Astrocyte (in vitro differentiated cells and primary cell): ENCODE measurements at regions not wholly inside any gene's neighbourhood (a gene's known extent, or its start where the extent isn't known, plus 50 kb on each side); places are given as distances from the start of the nearest gene placed in this dataset.
"Not testable (repeated sequence)": the region's sequence is repeated elsewhere in the genome, so short reads cannot be mapped to it uniquely, and the experiment has no call there.

Experiments
- DNase-seq: peaks from one replicate; pipeline ENCODE4 v3.0.0-alpha.2; 2010; ENCODE audit warnings: low read depth
- FAIRE-seq: peaks from 2 replicates; lab custom pipeline; 2011; peaks lifted over from hg19 to GRCh38; lab: Jason Lieb, UNC
- H2AFZ ChIP-seq: 2 replicates; pipeline ENCODE4 v1.6.0; 2012; ENCODE audit warnings: low read depth, low read length, inconsistent platforms
- H3K27ac ChIP-seq: 2 replicates; pipeline ENCODE4 v1.5.1; 2011; ENCODE audit warnings: low read depth, low read length, inconsistent platforms
- H3K27me3 ChIP-seq: 2 replicates; pipeline ENCODE4 v1.6.0; 2011; ENCODE audit warnings: low read length, inconsistent platforms; ENCODE audit not compliant: insufficient read depth
- H3K36me3 ChIP-seq: 2 replicates; pipeline ENCODE4 v1.5.1; 2011; ENCODE audit warnings: low read length, inconsistent platforms; ENCODE audit not compliant: insufficient read depth
- H3K4me1 ChIP-seq: 2 replicates; pipeline ENCODE4 v1.5.1; 2011; ENCODE audit warnings: low read length, inconsistent platforms; ENCODE audit not compliant: insufficient read depth
- H3K4me2 ChIP-seq: 2 replicates; pipeline ENCODE4 v1.6.0; 2012; ENCODE audit warnings: low read length, inconsistent platforms
- H3K4me3 ChIP-seq: 2 replicates; pipeline ENCODE4 v1.5.1; 2011; ENCODE audit warnings: low read depth, mild to moderate bottlenecking, low read length, inconsistent platforms; ENCODE audit not compliant: insufficient read depth
- H3K79me2 ChIP-seq: 2 replicates; pipeline ENCODE4 v1.6.0; 2012; ENCODE audit warnings: mild to moderate bottlenecking, low read length, inconsistent platforms; ENCODE audit not compliant: insufficient read depth
- H3K9ac ChIP-seq: 2 replicates; pipeline ENCODE4 v1.6.0; 2012; ENCODE audit warnings: mild to moderate bottlenecking, low read length, inconsistent platforms
- H3K9me3 ChIP-seq: 2 replicates; pipeline ENCODE4 v1.5.1; 2012; ENCODE audit warnings: low read depth, mild to moderate bottlenecking, low read length, inconsistent platforms; ENCODE audit not compliant: insufficient read depth
- H4K20me1 ChIP-seq: 2 replicates; pipeline ENCODE4 v1.6.0; 2012; ENCODE audit warnings: low read length, inconsistent platforms; ENCODE audit not compliant: insufficient read depth
- H3K27ac Mint-ChIP-seq: one replicate; pipeline ENCODE4 v1.8.0; 2021; ENCODE audit warnings: mild to moderate bottlenecking, mixed read lengths; ENCODE audit not compliant: unreplicated experiment
- H3K27me3 Mint-ChIP-seq: one replicate; pipeline ENCODE4 v1.8.0; 2021; ENCODE audit warnings: low read depth, mixed read lengths; ENCODE audit not compliant: unreplicated experiment
- H3K36me3 Mint-ChIP-seq: one replicate; pipeline ENCODE4 v1.8.0; 2021; ENCODE audit warnings: low read depth, mixed read lengths; ENCODE audit not compliant: unreplicated experiment
- H3K4me1 Mint-ChIP-seq: one replicate; pipeline ENCODE4 v1.8.0; 2021; ENCODE audit warnings: low read depth, mixed read lengths; ENCODE audit not compliant: unreplicated experiment
- H3K4me3 Mint-ChIP-seq: one replicate; pipeline ENCODE4 v1.8.0; 2021; ENCODE audit warnings: mild to moderate bottlenecking, moderate library complexity, mixed read lengths; ENCODE audit not compliant: unreplicated experiment
- H3K9me3 Mint-ChIP-seq: one replicate; pipeline ENCODE4 v1.8.0; 2021; ENCODE audit warnings: mild to moderate bottlenecking, mixed read lengths; ENCODE audit not compliant: unreplicated experiment
- EZH2 ChIP-seq: IDR thresholded peaks from 2 replicates; pipeline ENCODE4 v1.6.1; 2012; ENCODE audit warnings: mild to moderate bottlenecking, low read length, inconsistent platforms; ENCODE audit not compliant: insufficient read depth
- TF ChIP-seq, protein P1 (sequence below): IDR thresholded peaks from 2 replicates; pipeline ENCODE4 v1.5.1; 2011; ENCODE audit warnings: low read depth, mild to moderate bottlenecking, inconsistent platforms, low read length, moderate library complexity; ENCODE audit not compliant: insufficient read depth

DNA sequence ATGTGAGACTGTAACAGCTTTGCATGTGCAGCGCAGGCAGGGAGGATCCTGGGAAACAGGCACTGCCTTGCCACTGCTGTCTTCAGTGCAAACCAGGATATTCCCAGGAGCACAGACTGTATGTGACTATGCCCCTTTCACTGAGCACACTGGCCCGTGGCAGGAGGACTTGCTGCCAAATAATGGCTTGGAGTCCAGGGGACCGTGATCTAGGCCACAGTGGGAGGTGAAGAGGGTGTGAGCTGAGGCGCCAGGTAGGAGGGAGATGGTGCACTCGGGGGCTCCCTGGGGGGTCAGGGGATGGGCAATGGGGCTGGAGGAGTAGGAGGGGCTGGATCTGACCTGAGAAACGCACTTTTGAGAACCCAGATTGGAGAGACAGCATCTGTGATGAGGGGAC is 193.4 kb upstream of the ZNF32 start:
- TF ChIP-seq EZH2: no peak
- TF ChIP-seq, protein P1, sequence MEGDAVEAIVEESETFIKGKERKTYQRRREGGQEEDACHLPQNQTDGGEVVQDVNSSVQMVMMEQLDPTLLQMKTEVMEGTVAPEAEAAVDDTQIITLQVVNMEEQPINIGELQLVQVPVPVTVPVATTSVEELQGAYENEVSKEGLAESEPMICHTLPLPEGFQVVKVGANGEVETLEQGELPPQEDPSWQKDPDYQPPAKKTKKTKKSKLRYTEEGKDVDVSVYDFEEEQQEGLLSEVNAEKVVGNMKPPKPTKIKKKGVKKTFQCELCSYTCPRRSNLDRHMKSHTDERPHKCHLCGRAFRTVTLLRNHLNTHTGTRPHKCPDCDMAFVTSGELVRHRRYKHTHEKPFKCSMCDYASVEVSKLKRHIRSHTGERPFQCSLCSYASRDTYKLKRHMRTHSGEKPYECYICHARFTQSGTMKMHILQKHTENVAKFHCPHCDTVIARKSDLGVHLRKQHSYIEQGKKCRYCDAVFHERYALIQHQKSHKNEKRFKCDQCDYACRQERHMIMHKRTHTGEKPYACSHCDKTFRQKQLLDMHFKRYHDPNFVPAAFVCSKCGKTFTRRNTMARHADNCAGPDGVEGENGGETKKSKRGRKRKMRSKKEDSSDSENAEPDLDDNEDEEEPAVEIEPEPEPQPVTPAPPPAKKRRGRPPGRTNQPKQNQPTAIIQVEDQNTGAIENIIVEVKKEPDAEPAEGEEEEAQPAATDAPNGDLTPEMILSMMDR: no peak
- H3K36me3 Mint-ChIP-seq: no peaks in the 10 kb centered on the region
- H3K27ac Mint-ChIP-seq: no peak overlapping the region
- H4K20me1 ChIP-seq: no peaks in the 10 kb centered on the region
- FAIRE-seq: no peak
- H2AFZ ChIP-seq: no peak overlapping the region
- DNase-seq: no peak
- no peaks in the 10 kb centered on the region for H3K9me3 ChIP-seq
- peaks cover 38% of the 10 kb centered on the region for H3K4me1 Mint-ChIP-seq
- peaks cover 11% of the 10 kb centered on the region for H3K4me1 ChIP-seq
- no peak overlapping the region for H3K9ac ChIP-seq
- peaks cover 18% of the 10 kb centered on the region for H3K27me3 Mint-ChIP-seq
- no peak overlapping the region for H3K4me3 ChIP-seq
- H3K4me3 Mint-ChIP-seq: no peak overlapping the region
- no peak overlapping the region for H3K27ac ChIP-seq
- peaks cover 6% of the 10 kb centered on the region for H3K27me3 ChIP-seq
- peaks cover 2% of the 10 kb centered on the region for H3K9me3 Mint-ChIP-seq
- no peak overlapping the region for H3K4me2 ChIP-seq
- no peaks in the 10 kb centered on the region for H3K36me3 ChIP-seq
- H3K79me2 ChIP-seq: no peaks in the 10 kb centered on the region

DNA sequence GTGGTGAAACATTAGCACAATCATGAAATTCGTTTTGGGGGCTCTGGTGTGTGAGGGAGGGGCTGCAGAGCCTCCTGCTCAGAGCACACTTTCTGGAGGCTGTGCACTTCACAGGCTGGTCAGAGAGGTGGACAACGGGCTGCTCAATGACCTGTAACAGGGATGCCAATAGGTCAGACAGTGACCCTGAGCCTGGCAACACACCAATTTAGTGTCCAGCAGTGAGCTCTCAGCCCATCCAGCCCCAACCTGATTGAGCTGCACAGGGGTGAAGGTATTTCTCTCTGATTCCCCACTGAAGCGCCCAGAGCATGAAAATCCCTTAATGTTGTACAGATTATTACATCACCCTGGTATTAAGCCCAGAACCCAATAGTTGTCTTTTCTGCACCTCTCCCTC is 191.3 kb upstream of the ZNF32 start:
- DNase-seq (no peak), FAIRE-seq (no peak)
- Histone ChIP-seq H3K4me3 (no peak overlapping the region), H3K9me3 (no peaks in the 10 kb centered on the region), H3K9ac (no peak overlapping the region), H3K27me3 (peaks cover 6% of the 10 kb centered on the region), H3K4me1 (peaks cover 11% of the 10 kb centered on the region), H3K4me2 (no peak overlapping the region), H4K20me1 (no peaks in the 10 kb centered on the region), H3K36me3 (no peaks in the 10 kb centered on the region), H3K27ac (no peak overlapping the region), H2AFZ (no peak overlapping the region), H3K79me2 (no peaks in the 10 kb centered on the region)
- no peak overlapping the region for H3K27ac Mint-ChIP-seq
- peaks cover 18% of the 10 kb centered on the region for H3K27me3 Mint-ChIP-seq
- peaks cover 8% of the 10 kb centered on the region for H3K9me3 Mint-ChIP-seq
- peaks cover 2% of the 10 kb centered on the region for H3K36me3 Mint-ChIP-seq
- TF ChIP-seq, protein P1: no peak
- no peak for TF ChIP-seq EZH2
- H3K4me3 Mint-ChIP-seq: no peak overlapping the region
- peaks cover 29% of the 10 kb centered on the region for H3K4me1 Mint-ChIP-seq

DNA sequence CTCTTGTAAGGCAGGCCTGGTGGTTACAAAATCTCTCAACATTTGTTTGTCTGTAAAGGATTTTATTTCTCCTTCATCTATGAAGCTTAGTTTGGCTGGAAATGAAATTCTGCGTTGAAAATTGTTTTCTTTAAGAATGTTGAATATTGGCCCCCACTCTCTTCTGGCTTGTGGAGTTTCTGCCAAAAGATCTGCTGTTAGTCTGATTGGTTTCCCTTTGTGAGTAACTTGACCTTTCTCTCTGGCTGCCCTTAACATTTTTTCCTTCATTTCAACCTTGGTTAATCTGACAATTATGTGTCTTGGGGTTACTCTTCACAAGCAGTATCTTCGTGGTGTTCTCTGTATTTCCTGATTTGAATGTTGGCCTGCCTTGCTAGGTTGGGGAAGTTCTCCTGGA is 186.1 kb upstream of the ZNF32 start:
- not testable (repeated sequence) for H3K36me3 ChIP-seq, H3K27ac ChIP-seq, H3K9ac ChIP-seq, DNase-seq, H3K4me1 ChIP-seq, H2AFZ ChIP-seq, H3K27ac Mint-ChIP-seq, H3K4me3 Mint-ChIP-seq, H3K4me1 Mint-ChIP-seq, H3K9me3 ChIP-seq, H4K20me1 ChIP-seq, FAIRE-seq, H3K27me3 ChIP-seq, H3K79me2 ChIP-seq, H3K4me2 ChIP-seq, H3K4me3 ChIP-seq, H3K36me3 Mint-ChIP-seq
- peaks cover 23% of the 10 kb centered on the region for H3K9me3 Mint-ChIP-seq
- peaks cover 27% of the 10 kb centered on the region for H3K27me3 Mint-ChIP-seq
